K562 (cell line): ENCODE measurements at regions not wholly inside any gene's neighbourhood (a gene's known extent, or its start where the extent isn't known, plus 50 kb on each side); places are given as distances from the start of the nearest gene placed in this dataset.
A peak's percentile ranks its signal among the peaks of the same experiment; 100 is the strongest.

Experiments used
- ATAC-seq: fragments of 200-7000 bp; cut with Tn5 transposase; 3 replicates; pipeline ENCODE4 v1.9.1; 2020; ENCODE audit warnings: moderate library complexity
- BruUV-seq: library from RNA; stranded (reverse); fragments of 400-500 nt; replicated peaks from 2 replicates; lab custom pipeline; 2021; lab: Mats Ljungman, UMichigan
- CTCF ChIA-PET: fragments of 300-600 bp; formaldehyde crosslinking; extraction: SDS; loops from one replicate; lab custom pipeline; 2021; ENCODE audit warnings: low intra/inter-chr PET ratio; lab: Yijun Ruan, JAX
- POLR2A ChIA-PET: fragments of 300-600, 350-650 bp; sonication (Branson Sonifier 250); formaldehyde crosslinking; extraction: SDS; loops from one replicate; lab custom pipeline; 2021; ENCODE audit warnings: antibody characterized with exemption, inconsistent platforms; lab: Yijun Ruan, JAX
- DNase-seq, 4 experiments: peaks; one replicate each; pipeline versions ENCODE4 v3.0.0 to v3.0.0-alpha.2; 2011 to 2018; ENCODE audit warnings: low spot score in 3 of 4, mixed read lengths in 3 of 4; ENCODE audit errors: extremely low read depth in 1 of 4
- FAIRE-seq: peaks from 2 replicates; lab custom pipeline; 2011; peaks lifted over from hg19 to GRCh38; lab: Jason Lieb, UNC
- H2AFZ ChIP-seq: 2 replicates; pipeline ENCODE4 v1.6.0; 2011; ENCODE audit warnings: low read depth, low read length, control low read depth, inconsistent platforms
- H3K27ac ChIP-seq: fragments of 200-600 bp; 3 replicates; pipeline ENCODE4 v1.8.0; 2011; ENCODE audit warnings: low read depth, mild to moderate bottlenecking, control low read depth, inconsistent platforms, low read length, moderate library complexity, mixed read lengths; ENCODE audit errors: extremely low read depth
- H3K27me3 ChIP-seq, 2 experiments: fragments of 300-600 bp in 1 of 2; 2 replicates in 1 of 2; 3 replicates in 1 of 2; pipeline versions ENCODE4 v1.6.0 to v1.8.0; 2011; ENCODE audit warnings: inconsistent platforms in 2 of 2, low read length in 2 of 2, mild to moderate bottlenecking in 1 of 2, mixed read lengths in 1 of 2, moderate library complexity in 1 of 2; ENCODE audit not compliant: control insufficient read depth in 2 of 2, insufficient read depth in 2 of 2
- H3K36me3 ChIP-seq: fragments of 300-600 bp; 3 replicates; pipeline ENCODE4 v1.8.0; 2011; ENCODE audit warnings: mild to moderate bottlenecking, low read length, inconsistent platforms; ENCODE audit not compliant: control insufficient read depth, insufficient read depth
- H3K4me1 ChIP-seq, 2 experiments: fragments of 200-600 bp in 1 of 2; replicated peaks in 1 of 2; 2 replicates in 1 of 2; 3 replicates in 1 of 2; pipeline versions ENCODE4 v1.5.1 to v1.8.0; 2011; ENCODE audit warnings: inconsistent platforms in 2 of 2, low read length in 2 of 2, mild to moderate bottlenecking in 1 of 2, mixed read lengths in 1 of 2, moderate library complexity in 1 of 2; ENCODE audit not compliant: control insufficient read depth in 2 of 2, insufficient read depth in 2 of 2
- H3K4me2 ChIP-seq: 2 replicates; pipeline ENCODE4 v1.6.1; 2011; ENCODE audit warnings: low read length, control low read depth, inconsistent platforms, mixed read lengths; ENCODE audit not compliant: insufficient read depth
- H3K4me3 ChIP-seq: fragments of 200-600 bp; sonication (generic), shearing (Covaris generic); 2 replicates; pipeline ENCODE4 v1.5.1; 2016; ENCODE audit warnings: control low read depth, inconsistent platforms
- H3K79me2 ChIP-seq: fragments of 200-600 bp; 3 replicates; pipeline ENCODE4 v1.8.0; 2011; ENCODE audit warnings: low read length, inconsistent platforms; ENCODE audit not compliant: control insufficient read depth, insufficient read depth
- H3K9ac ChIP-seq, 2 experiments: 2 replicates each; pipeline versions ENCODE4 v1.6.0 to v1.6.1; 2011; ENCODE audit warnings: low read depth in 2 of 2, low read length in 2 of 2, control low read depth in 1 of 2, inconsistent platforms in 1 of 2, mild to moderate bottlenecking in 1 of 2, mixed read lengths in 1 of 2; ENCODE audit not compliant: insufficient read depth in 1 of 2
- H3K9me1 ChIP-seq: one replicate; pipeline ENCODE4 v1.6.0; 2011; ENCODE audit warnings: inconsistent platforms, mild to moderate bottlenecking, low read length, moderate library complexity; ENCODE audit not compliant: control insufficient read depth, insufficient read depth
- H3K9me3 ChIP-seq: replicated peaks from 2 replicates; pipeline ENCODE4 v1.5.1; 2011; ENCODE audit warnings: low read depth, low read length, inconsistent platforms; ENCODE audit not compliant: control insufficient read depth, insufficient read depth
- H4K20me1 ChIP-seq: replicated peaks from 2 replicates; pipeline ENCODE4 v1.6.1; 2011; ENCODE audit warnings: low read length, inconsistent platforms, mixed read lengths; ENCODE audit not compliant: control insufficient read depth, insufficient read depth
- NFE2 ChIP-seq: IDR thresholded peaks from 2 replicates; pipeline ENCODE4 v1.6.1; 2014; ENCODE audit warnings: antibody characterized with exemption, low read depth
- RCOR1 ChIP-seq, 2 experiments: IDR thresholded peaks; 2 replicates each; pipeline ENCODE4 v1.6.1; 2012; ENCODE audit warnings: low read depth in 2 of 2, low read length in 2 of 2, borderline replicate concordance in 1 of 2, improper control_type of control experiment in 1 of 2
- TFE3 ChIP-seq: fragments of 450-650 bp; formaldehyde crosslinking; IDR thresholded peaks from 2 replicates; pipeline ENCODE4 v1.4.0; 2020; ENCODE audit warnings: mild to moderate bottlenecking, mixed read lengths
- ZNF561 ChIP-seq: fragments of 450-650 bp; formaldehyde crosslinking; conservative IDR thresholded peaks from 2 replicates; pipeline ENCODE4 v1.4.0; 2020; ENCODE audit warnings: mild to moderate bottlenecking, moderate library complexity
- ZNF699 ChIP-seq: fragments of 250-450 bp; sonication (Bioruptor Pico); IDR thresholded peaks from 2 replicates; pipeline ENCODE4 v1.8.0; 2021; ENCODE audit warnings: mild to moderate bottlenecking, moderate library complexity; ENCODE audit not compliant: insufficient replicate concordance
- WGBS: fragments of 100-300 bp; shearing (Covaris generic); methylation state at CpG from one replicate; pipeline ENCODE4 v1.1.6; 2016; ENCODE audit warnings: low coverage, mixed read lengths; ENCODE audit not compliant: insufficient coverage; ENCODE audit errors: missing lambda C conversion rate; 5-methylcytosine and 5-hydroxymethylcytosine counted together
- in situ Hi-C: fragments of 300-500 bp; cut with MboI; formaldehyde crosslinking; loops from 4 replicates; pipeline ENCODE4 v1.15.0; 2018; ENCODE audit warnings: inconsistent platforms, mixed read lengths
- intact Hi-C: fragments of 100-400 bp; cut with micrococcal nuclease; formaldehyde crosslinking; loops from 2 replicates; pipeline ENCODE4 v1.14.2; 2022
- TF ChIP-seq, protein P1 (sequence below): sonication (generic); formaldehyde crosslinking; IDR thresholded peaks from 2 replicates; pipeline ENCODE4 v1.8.1; 2022; ENCODE audit warnings: missing genetic modification reagents

GRCh38 chr3:59499954-59500353 lies 450.1 kb upstream of the CFAP20DC start (continued):
- TF ChIP-seq TFE3 (CRISPR knock-in tag) (no peak), RCOR1 (IDR thresholded peaks at IDR 0.05; ENCODE audit: borderline replicate concordance in 1 of 2, low read depth in 2 of 2, low read length in 2 of 2) (no peak), ZNF561 (CRISPR knock-in tag) (no peak)
- TF ChIP-seq, protein P1, sequence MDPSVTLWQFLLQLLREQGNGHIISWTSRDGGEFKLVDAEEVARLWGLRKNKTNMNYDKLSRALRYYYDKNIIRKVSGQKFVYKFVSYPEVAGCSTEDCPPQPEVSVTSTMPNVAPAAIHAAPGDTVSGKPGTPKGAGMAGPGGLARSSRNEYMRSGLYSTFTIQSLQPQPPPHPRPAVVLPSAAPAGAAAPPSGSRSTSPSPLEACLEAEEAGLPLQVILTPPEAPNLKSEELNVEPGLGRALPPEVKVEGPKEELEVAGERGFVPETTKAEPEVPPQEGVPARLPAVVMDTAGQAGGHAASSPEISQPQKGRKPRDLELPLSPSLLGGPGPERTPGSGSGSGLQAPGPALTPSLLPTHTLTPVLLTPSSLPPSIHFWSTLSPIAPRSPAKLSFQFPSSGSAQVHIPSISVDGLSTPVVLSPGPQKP (CRISPR knock-in tag) = no peak

DNA sequence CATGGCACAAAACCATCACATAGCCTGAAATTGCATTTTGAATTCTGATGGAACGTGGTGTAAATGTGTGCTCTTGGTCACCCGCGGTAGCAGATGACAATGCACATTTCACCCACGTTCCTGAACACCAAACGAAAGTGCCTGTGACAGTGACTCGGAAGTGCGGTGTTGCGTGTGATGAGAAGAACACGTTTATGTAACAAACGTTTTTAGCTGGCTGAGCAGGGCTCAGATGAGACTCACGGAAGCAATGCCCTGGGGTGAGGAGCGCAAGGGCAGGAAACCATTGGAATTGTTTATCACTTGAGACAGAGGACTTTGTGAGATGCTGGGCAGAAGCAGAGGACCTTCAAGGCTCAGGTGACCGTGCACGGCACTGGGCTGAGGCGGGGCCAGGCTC lies 449.2 kb upstream of the CFAP20DC start:
- CTCF ChIA-PET = interaction anchor here (0.7 kb wide), 1 partner anchor 159 kb away, joined by 3 read pairs; no protein-coding TSS in a partner anchor

More for the DNA sequence above, 449.2 kb upstream of the CFAP20DC start:
- Histone ChIP-seq H3K9me1 (no peaks in the 10 kb centered on the region), H3K9me3 (no peaks in the 10 kb centered on the region), H2AFZ (no peak overlapping the region), H3K9ac (no peak overlapping the region), H3K4me3 (no peak overlapping the region), H3K36me3 (no peaks in the 10 kb centered on the region), H3K4me2 (no peak overlapping the region), H3K27ac (no peak overlapping the region), H4K20me1 (no peaks in the 10 kb centered on the region), H3K79me2 (no peaks in the 10 kb centered on the region), H3K27me3 (peaks cover 0 to 6% of the 10 kb centered on the region in 2 experiments; a peak in 1 of 5 replicates), H3K4me1 (no peaks in the 10 kb centered on the region)
- no peak for ATAC-seq
- POLR2A ChIA-PET = no interaction called here
- intact Hi-C loops (no loop called here), in situ Hi-C loops (no loop called here)
- no peak for TF ChIP-seq ZNF699 (CRISPR knock-in tag)
- 0 out of 2 replicates have a peak, but pooled peaks have one; percentile 4 for TF ChIP-seq NFE2
- no peak for FAIRE-seq
- no TSS peak for BruUV-seq
- 0% methylated on average over 13 of the region's 15 CpGs for WGBS
- no peak for DNase-seq
